Gastrocnemius medialis (tissue), 4 donors: ENCODE measurements at regions not wholly inside any gene's neighbourhood (a gene's known extent, or its start where the extent isn't known, plus 50 kb on each side); places are given as distances from the start of the nearest gene placed in this dataset.

Source experiments
- CTCF ChIP-seq, 5 experiments: fragments of 450-650 bp in 3 of 5; fragments of 200-600 bp in 2 of 5; sonication (generic) in 2 of 5; IDR thresholded peaks in 4 of 5; conservative IDR thresholded peaks in 1 of 5; 1 replicate in 4 of 5; 2 replicates in 1 of 5; pipeline ENCODE4 v1.5.1; 2016 to 2019; ENCODE audit warnings: antibody characterized with exemption in 5 of 5, mild to moderate bottlenecking in 3 of 5, moderate library complexity in 3 of 5
- POLR2A ChIP-seq, 2 donors: fragments of 450-650 bp; IDR thresholded peaks; one replicate each; pipeline ENCODE4 v1.6.1; 2017; ENCODE audit warnings: antibody characterized with exemption in 2 of 2, mild to moderate bottlenecking in 2 of 2, moderate library complexity in 2 of 2

GRCh38 chr1:55477953-55478352 lies 262.8 kb upstream of the USP24 start:
- TF ChIP-seq CTCF (IDR thresholded peaks at IDR 0.05 in 4 of 5, conservative IDR thresholded peaks at IDR 0.05 in 1 of 5), result no peak
- no peak for TF ChIP-seq POLR2A (IDR thresholded peaks at IDR 0.05)
